ENCODE measurements at regions not wholly inside any gene's neighbourhood (a gene's known extent, or its start where the extent isn't known, plus 50 kb on each side); places are given as distances from the start of the nearest gene placed in this dataset.
"Not testable (repeated sequence)": the region's sequence is repeated elsewhere in the genome, so short reads cannot be mapped to it uniquely, and the experiment has no call there.

DNA sequence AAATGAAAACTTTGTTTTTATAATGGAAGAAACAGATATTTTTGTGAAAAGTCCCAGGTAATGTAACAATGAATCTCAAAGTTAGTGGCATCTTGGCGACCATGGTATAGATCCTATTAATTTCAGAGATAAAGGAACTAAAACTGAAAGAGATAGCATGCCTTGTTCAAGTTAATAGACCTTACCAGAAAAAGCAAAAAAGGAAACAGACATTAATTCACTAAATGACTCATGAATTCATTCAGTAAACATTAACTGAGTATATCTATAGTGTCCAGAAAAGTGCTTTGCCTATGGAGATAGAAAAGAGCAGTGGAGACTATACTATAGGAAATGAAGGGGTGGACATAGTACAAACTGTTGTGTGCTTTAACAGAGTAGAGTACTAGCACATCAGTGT is 763.3 kb downstream of the TRIB2 start:
- DNase-seq, result no peak

GRCh38 chr2:13481201-13481600 is 764.5 kb downstream of the TRIB2 start:
- no peak for DNase-seq

GRCh38 chr2:13485256-13485655 is 768.5 kb downstream of the TRIB2 start:
- DNase-seq, result no peak

GRCh38 chr2:13488965-13489364 is 772.2 kb downstream of the TRIB2 start:
- DNase-seq, result no peak

GRCh38 chr2:13492262-13492661 is 775.5 kb downstream of the TRIB2 start:
- no peak for DNase-seq

- DNase-seq, result no peak
These were observed 778.3 kb downstream of the TRIB2 start for GRCh38 chr2:13495051-13495450.

GRCh38 chr2:13504808-13505207 is 788.1 kb downstream of the TRIB2 start:
- DNase-seq, result no peak

DNA sequence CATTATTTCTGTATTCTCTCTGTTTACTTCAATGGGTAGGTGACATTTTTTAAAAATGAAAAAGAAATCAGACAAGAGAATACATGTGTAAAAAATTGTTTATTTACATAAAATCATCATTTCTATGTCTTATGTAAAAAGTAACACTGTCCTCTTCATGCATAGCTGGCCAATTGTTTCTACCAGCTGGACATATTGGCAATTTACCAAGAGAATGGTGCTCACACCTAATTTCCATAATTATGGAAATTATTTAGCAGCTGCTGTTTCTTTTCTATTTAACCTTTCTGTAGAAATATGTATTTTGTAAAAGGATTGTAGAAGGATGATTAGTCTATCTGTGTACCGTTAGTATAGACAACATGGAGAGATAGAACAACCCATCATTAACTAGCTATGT is 791.9 kb downstream of the TRIB2 start:
- no peak for DNase-seq

GRCh38 chr2:13515254-13515653 is 798.5 kb downstream of the TRIB2 start:
- no peak for DNase-seq

- DNase-seq, result no peak
These were observed 805.4 kb downstream of the TRIB2 start for GRCh38 chr2:13522096-13522495.

DNA sequence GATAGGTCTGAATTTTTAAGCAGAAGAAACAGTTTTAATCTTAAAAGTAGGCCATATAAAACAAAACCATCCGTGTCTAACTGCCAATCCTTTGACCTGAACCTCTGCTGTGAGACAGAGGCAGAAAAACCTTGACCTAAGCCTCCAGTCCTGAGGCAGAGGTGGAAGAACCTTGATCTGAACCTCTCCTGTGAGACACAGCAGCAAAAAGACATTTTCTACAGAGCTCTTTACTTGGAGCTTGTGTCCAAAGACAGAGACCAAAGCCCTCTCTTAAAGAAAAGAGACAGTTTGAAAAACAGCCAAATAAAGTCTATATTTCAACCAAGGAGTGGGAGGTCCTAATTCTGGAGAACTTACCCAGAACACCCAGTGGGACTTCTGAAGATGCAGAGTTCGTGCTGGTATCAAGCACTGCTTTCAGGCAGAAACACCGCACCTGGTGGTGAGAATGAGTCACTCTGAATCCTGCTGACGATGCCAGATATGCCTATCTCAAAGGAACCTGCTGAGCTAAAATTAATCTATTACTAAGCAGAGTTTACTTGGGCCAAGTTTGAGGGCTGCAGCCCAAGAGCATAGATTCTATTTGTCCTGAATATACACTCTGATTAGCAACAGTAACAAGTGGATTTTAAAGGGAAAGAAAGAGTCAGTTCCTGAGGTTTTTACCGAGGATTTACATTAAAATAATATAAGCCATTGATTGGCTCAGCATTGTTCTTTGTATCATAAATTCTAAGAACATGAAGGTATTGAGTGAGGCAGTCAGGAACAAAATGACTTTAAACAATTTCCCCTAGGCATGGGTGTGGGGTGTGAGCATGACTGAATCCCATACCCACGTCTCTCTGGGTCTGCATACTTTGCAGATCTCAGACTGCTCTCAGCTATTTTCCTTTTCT is 806.4 kb downstream of the TRIB2 start:
- DNase-seq, result no peak

DNA sequence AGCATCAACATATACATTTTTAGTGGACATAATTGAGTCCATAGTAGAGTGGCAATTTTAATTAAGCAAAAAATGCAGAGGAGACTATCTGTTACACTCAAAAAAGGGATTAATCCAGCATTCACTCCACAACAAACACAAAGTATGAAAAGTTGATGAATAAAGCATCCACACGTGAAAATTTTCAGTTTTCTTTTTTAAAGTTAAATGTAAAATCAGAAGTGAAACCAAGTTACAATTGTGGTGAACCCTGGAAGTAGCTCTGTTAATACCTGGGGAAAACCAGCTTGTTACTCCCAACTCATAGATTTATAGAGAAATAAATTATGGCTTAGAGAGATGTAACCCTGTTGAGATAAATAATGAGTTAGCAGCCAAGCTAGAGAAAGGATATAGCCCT is 807.8 kb downstream of the TRIB2 start:
- no peak for DNase-seq

DNA sequence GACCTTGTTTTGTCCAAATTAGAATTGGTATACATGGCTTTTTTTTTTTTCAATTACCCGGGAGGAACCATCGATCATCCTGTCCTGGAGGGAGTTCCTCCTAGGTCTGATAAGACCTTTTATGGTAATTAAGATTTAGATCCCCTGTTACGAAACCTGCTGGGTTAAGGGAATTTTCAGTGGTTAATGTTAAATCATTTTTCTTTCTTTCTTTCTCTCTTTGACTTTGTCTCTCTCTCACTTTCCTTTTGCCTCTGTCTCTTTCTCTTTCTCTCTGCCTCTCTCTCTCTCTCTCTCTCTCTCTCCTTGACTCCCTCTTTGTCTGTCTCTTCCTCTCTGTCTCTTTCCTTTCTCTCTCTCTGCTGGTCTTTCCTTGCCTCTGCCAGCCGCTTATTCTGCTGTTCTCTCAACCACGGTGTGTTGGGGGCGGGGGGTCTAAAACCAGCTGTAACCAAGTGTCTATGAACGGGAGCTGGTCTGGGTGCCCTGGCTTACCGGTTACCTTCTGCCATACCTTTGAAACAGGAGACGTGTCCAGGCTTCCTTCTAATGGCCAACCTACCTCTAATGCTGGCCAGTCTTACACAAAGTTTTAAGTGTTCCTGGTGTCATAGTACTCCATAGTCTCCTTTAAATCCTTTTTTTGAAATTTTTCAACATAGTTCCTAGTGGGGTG is 815.1 kb downstream of the TRIB2 start:
- DNase-seq, result not testable (repeated sequence)

GRCh38 chr2:13532781-13533523 is 816.2 kb downstream of the TRIB2 start:
- not testable (repeated sequence) for DNase-seq

GRCh38 chr2:13533524-13533922 is 816.8 kb downstream of the TRIB2 start:
- no peak for DNase-seq

- no peak for DNase-seq
These were observed 820.2 kb downstream of the TRIB2 start for GRCh38 chr2:13536941-13537340.

GRCh38 chr2:13537771-13538349 is 821.1 kb downstream of the TRIB2 start:
- DNase-seq, result no peak

GRCh38 chr2:13539296-13539695 is 822.6 kb downstream of the TRIB2 start:
- no peak for DNase-seq

DNA sequence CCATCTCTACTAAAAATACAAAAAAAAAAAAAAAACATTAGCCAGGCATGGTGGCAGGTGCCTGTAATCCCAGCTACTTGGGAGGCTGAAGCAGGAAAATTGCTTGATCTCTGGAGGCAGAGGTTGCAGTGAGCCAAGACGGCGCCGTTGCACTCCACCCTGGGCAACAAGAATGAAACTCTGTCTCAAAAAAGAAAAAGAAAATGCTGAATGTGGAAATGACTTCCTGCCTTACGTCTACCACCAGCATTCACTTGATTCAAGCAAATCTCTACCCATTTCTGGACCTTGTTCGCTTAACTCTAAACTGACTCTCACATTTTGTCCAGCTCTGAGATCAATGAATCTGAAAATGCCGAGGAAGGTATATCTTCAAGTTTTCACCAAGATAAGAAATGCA is 825.3 kb downstream of the TRIB2 start:
- no peak for DNase-seq

- no peak for DNase-seq
These were observed 825.9 kb downstream of the TRIB2 start for GRCh38 chr2:13542642-13543041.

DNA sequence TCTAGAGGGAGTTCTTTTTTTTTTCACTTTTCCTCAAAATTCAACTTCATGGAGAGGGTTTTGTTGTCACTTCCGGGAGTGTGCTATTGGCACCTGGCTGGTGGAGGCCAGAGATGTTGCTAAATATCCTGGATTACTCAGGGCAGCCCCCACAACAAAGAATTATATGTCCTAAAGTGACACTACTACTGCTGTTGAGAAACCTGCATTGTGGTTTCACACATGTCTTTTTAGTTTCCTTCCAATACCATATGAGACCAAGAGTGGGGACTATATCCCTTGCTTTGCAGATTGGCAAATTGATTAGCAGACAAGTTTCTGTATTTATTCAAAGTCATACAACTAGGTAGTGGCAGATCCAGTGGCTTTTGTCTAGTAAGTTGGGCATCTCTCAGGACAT is 826.8 kb downstream of the TRIB2 start:
- no peak for DNase-seq

GRCh38 chr2:13545320-13545719 is 828.6 kb downstream of the TRIB2 start:
- DNase-seq, result no peak

- no peak for DNase-seq
These were observed 829.4 kb downstream of the TRIB2 start for GRCh38 chr2:13546131-13546530.
